LNCaP clone FGC (cell line): ENCODE measurements at regions not wholly inside any gene's neighbourhood (a gene's known extent, or its start where the extent isn't known, plus 50 kb on each side); places are given as distances from the start of the nearest gene placed in this dataset.
"Not testable (repeated sequence)": the region's sequence is repeated elsewhere in the genome, so short reads cannot be mapped to it uniquely, and the experiment has no call there.

ENCODE experiments used
- DNase-seq: peaks from one replicate; pipeline ENCODE4 v3.0.0-alpha.2; 2011; ENCODE audit warnings: low read depth
- H3K4me3 ChIP-seq: 2 replicates; pipeline ENCODE4 v1.5.1; 2011; ENCODE audit warnings: mild to moderate bottlenecking, low read depth, low read length, control low read depth
- CTCF ChIP-seq: IDR thresholded peaks from 2 replicates; pipeline ENCODE4 v1.5.1; 2012; ENCODE audit warnings: mild to moderate bottlenecking; ENCODE audit not compliant: control insufficient read depth, insufficient read depth; ENCODE audit errors: extremely low read depth

DNA sequence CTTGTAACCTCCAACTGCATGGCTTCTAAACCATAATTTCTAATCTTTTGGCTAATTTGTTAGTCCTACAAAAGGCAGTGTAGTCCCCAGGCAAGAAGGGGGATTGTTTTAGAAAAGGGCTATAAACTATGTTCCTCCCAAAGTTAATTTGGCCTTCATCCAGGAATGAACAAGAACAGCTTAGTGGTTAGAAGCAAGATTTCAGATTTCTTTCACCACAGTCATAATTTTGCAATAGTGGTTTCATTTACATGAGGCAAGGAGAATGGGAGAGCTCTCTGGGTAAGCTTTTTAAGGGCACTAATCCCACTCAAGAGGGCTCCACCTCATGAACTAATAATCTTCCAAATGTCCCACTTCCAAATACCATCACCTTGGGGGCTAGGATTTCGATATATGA lies 1353.9 kb downstream of the NCAM2 start:
- no peak for TF ChIP-seq CTCF
- DNase-seq, result no peak
- no peak overlapping the region for H3K4me3 ChIP-seq

DNA sequence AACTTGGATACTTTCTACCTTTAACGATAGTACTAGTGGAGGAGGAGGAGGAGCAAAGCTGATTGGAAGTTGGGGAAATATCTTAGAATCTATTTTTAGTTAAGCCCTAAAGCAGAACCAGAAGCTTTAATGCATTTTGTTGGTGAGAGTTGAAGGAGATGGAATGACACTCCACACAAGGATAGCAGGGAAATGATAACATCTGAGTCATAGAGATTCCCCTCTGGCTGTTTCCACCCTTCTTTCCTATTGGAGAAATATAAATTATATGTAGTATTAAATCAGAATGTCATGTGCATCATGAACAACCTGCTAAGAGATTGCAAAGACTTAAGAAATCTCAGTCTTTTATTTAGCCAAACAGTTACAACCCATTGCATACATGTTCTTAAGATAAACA lies 1357.7 kb downstream of the NCAM2 start:
- TF ChIP-seq CTCF, result no peak
- no peak for DNase-seq
- H3K4me3 ChIP-seq, result no peak overlapping the region

- TF ChIP-seq CTCF, result no peak
- no peak for DNase-seq
- H3K4me3 ChIP-seq, result no peak overlapping the region
Observed at GRCh38 chr21:22356663-22357062, 1358.5 kb downstream of the NCAM2 start.

- not testable (repeated sequence) for H3K4me3 ChIP-seq, DNase-seq
Observed at GRCh38 chr21:22359599-22359998, 1361.4 kb downstream of the NCAM2 start.

GRCh38 chr21:22363504-22363903 lies 1365.3 kb downstream of the NCAM2 start:
- no peak overlapping the region for H3K4me3 ChIP-seq
- no peak for DNase-seq
- no peak for TF ChIP-seq CTCF

DNA sequence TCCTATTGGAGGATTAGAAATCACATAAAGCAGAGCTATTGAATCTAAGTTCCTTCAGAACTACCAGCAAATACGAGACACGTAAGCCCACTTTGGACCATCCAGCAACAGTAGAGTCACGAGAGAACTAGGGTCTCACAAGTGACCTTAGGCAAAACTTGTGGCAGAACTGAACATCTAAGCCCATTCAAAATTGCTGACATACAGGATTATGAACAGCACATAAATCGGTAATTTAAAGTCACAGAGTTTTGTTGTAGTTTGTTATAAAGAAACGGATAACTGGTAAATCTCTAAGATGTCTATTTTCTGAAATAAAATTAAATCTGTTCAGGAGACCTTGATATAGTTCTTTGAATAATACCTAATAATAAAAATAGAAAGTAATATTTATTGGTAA lies 1366.0 kb downstream of the NCAM2 start:
- H3K4me3 ChIP-seq, result no peak overlapping the region
- DNase-seq, result no peak
- no peak for TF ChIP-seq CTCF

GRCh38 chr21:22374218-22374969 lies 1376.2 kb downstream of the NCAM2 start:
- no peak for TF ChIP-seq CTCF
- DNase-seq, result no peak
- H3K4me3 ChIP-seq, result no peak overlapping the region

GRCh38 chr21:22377795-22378194 lies 1379.6 kb downstream of the NCAM2 start:
- not testable (repeated sequence) for DNase-seq

More at GRCh38 chr21:22377795-22378194, 1379.6 kb downstream of the NCAM2 start:
- H3K4me3 ChIP-seq, result not testable (repeated sequence)
